Epidermal melanocyte (primary cell): ENCODE measurements at regions not wholly inside any gene's neighbourhood (a gene's known extent, or its start where the extent isn't known, plus 50 kb on each side); places are given as distances from the start of the nearest gene placed in this dataset.
"Not testable (repeated sequence)": the region's sequence is repeated elsewhere in the genome, so short reads cannot be mapped to it uniquely, and the experiment has no call there.

Source experiments
- DNase-seq: peaks from one replicate; pipeline ENCODE4 v3.0.0; 2011; ENCODE audit warnings: low spot score; ENCODE audit not compliant: insufficient read length

DNA sequence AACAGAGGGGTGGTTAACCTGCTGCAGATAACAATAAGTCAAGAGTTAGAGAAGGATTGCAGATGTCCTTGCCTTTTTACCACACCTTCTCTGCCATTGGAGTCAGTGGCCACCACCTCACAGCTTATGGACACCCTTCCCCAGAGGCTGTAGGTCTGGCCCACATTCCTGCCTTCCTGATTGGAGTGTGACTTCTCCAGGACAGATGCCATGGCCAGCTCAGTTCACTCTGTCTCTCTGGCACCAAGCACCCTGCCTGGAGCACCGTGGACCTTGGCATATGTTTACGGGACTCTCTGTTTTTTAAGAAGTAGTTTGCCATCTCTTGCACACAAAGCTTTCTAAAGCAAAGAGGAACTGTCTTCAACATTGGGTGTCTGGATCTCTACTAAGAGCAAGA lies 323.8 kb downstream of the BCL2L11 start:
- not testable (repeated sequence) for DNase-seq

DNA sequence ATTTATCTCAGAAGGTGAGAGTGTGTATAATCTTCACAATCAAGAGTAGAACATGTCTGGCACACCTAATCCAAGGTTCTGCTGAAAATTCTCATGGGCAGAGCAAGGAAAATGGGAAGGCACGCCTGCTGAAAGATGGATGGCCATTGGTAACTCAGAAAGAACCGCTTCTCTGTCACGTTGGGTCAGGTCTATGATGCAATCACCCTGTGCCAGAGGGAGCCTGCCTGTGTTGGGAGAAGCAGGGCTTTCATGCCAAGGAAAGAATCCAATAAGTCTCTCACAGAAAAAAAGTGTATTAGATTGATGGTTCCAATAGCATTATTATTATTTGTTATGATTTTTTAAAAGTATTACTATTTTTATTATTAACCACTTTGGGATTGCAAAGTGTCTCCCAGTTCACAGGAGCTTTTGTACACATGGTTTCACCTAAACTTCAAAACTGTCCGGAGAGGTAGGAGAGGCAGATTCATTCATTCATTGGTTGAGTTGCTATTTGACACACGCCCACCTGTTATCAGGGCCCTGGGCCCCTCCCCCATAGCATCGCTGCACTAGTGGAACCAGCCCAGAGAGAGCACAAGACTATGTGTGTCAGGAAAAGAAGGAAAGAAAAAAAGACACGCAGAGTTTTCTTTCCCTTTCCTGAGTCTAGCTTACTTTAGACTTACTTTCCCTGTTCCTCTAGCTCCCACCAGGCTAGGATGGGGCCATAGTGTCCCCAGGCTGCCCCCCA lies 324.6 kb downstream of the BCL2L11 start:
- not testable (repeated sequence) for DNase-seq

DNA sequence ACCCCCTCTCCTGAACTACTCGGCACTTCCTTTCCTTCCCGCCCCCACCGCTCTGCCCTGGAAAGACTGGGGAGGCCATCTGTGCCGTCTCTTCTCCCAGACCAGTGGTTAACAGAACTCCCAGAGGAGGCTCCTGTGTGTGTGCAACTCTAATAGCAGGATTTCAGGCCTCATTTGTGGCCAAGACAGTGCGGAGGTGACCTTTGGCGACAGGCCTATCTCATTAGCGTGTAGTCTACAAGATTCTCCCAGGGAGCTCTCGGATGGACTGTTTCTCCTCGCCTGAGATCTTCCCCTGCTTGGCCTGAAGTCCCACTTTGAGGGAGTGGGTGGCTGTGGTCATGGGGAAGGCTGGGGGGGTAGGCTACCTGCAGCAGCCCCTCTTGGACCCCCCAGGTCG lies 325.2 kb downstream of the BCL2L11 start:
- DNase-seq = not testable (repeated sequence)

DNA sequence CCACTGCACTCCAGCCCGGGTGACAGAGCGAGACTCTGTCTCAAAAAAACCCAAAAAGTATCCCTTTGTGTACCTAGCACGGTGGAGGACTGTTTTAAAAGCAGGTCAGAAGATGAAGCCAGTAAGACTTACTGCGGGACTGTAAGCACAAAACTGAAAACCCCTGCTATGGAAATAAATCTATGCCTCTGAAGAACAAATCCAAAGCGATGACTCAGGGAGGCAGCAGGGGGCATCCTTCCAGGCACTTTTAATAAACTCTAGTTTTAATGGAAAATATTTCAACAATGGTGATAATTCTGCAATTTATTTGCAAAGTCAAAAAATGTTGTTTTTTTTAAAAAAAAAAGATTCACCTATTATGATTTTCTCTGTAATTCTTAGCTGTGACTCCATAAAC lies 326.8 kb downstream of the BCL2L11 start:
- not testable (repeated sequence) for DNase-seq

DNA sequence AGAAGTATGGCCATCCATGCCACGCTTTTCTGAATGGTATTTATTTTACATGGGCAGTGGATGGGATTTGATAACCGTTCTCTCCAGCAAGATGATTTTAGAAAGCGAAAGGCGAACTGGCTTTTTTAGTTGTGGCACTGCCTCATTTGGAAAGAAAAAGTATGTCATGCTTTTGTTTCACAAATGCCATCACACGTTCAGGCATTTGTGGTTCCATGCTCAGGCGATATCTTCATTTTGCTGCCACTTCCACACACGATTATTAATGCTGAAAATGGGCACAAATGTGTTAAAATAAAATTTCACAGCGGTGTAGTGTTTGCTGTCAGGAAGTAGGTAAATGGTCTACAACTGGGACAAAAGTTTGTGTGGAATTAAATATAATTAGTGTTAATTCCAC lies 328.1 kb downstream of the BCL2L11 start:
- not testable (repeated sequence) for DNase-seq

DNA sequence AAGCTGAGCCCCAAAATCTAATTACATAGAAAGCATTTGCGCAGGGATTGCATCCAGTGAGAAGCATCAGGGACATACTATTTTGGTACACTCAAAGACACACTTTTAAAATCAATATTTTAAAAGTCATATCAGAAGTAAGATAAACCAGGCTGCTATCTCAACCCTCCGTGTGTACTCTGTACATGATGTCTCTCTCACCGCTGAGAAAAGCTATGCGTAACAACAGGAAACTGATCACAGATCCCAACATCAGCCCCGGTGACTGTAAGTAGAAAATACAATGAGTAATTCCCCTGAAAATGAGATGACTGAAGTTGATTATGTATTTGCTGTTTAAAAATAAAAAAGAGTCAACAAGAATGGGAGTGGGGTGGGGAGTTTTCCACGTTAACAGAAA lies 329.8 kb downstream of the BCL2L11 start:
- DNase-seq = not testable (repeated sequence)

DNA sequence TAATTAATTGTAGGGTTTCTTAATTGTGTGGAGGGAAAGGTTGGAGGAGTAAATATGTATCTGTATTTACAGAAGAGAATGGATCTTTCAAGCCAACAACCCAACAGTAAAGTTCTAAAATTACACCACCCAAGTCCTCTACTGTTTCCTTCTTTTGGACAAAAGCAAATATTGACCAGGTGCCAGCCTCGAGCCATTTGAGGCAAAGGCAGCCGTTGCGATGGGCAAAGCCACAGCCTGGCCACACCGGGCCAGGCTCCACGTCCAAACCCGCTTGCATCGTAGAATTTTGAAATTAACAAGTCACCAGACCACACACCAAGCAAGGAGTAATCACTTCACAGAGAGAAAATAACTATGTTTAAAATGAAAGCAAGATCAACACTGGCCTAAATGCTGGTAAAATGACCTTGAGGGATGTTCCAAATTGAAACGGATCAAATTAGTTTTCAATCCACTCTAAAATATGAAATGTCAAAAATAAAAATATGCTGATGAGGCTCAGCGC lies 331.0 kb downstream of the BCL2L11 start:
- not testable (repeated sequence) for DNase-seq

DNA sequence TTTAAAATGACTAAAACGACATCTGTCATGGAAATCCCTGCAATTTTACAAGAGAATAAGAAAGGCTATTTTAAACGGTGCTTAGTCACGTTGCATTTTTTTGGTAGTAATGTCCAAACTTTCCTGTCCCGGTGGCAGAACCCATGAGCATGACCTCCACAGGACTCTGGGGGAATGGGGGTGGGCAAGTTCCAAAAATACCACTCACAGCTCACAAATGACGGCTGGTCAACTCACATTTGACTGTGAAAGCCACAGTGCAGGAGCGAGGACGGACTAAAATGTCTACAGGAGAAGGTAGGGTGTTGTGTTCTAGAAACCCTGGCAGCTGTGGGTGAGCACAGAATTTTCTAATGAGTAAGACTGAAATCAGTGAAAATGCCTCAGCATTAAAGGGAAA lies 331.5 kb downstream of the BCL2L11 start:
- not testable (repeated sequence) for DNase-seq

DNA sequence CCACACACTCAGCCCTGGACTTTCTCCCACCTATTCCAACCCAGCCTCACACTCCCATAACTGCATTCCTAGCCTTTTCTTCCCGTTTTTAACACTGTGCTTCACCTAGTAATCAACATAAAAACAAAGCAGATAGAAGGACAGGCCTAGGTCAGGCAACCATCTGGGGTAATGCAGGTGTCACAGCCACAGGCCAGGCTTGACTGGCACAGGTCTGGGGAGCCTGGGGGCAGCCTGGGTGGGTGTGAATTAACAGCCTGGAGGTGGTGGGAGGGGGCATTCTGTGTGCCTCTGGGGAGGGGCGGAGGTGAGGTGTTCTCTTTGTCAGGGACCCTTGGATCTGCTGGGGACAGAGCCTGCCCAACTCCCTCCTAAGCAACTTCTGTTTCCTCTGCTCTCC lies 332.6 kb downstream of the BCL2L11 start:
- DNase-seq = not testable (repeated sequence)

DNA sequence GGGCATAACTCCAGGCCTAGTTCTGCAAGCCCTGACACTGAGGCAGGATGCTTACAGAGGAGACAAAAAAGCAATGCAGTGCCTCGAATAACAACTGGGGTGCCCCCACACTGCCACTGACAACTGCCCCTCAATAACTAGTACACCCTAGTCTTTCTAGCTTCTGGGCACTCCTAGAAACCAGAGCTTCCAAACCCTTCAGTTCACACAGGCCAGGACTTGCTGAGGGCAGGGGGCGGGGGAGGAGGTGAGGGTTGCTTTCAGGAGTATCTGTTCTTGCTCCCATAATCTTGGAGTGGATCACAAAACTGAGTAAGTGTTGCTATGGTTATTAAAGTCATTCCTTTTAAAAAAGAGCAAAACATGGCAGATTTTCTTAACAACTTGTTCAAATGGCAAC lies 333.1 kb downstream of the BCL2L11 start:
- not testable (repeated sequence) for DNase-seq

DNA sequence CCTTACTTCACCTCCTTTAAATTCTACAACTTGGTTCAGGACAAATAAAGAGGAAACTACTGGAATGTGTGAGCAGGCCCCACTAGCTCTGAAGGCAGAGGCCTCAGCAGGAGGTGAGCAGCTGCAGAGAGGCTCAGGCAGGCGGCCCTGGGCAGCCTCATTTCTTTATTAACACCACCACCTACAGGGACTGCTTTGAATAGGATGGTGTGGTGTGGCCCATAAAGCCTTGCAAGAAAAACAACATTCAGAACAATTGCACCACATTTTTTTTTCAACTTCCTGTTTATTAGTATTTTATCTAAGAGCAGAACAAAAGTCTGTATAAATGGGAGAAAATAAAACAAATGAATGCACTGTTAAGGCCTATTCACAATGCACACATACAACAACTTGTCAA lies 333.7 kb downstream of the BCL2L11 start:
- DNase-seq = not testable (repeated sequence)

DNA sequence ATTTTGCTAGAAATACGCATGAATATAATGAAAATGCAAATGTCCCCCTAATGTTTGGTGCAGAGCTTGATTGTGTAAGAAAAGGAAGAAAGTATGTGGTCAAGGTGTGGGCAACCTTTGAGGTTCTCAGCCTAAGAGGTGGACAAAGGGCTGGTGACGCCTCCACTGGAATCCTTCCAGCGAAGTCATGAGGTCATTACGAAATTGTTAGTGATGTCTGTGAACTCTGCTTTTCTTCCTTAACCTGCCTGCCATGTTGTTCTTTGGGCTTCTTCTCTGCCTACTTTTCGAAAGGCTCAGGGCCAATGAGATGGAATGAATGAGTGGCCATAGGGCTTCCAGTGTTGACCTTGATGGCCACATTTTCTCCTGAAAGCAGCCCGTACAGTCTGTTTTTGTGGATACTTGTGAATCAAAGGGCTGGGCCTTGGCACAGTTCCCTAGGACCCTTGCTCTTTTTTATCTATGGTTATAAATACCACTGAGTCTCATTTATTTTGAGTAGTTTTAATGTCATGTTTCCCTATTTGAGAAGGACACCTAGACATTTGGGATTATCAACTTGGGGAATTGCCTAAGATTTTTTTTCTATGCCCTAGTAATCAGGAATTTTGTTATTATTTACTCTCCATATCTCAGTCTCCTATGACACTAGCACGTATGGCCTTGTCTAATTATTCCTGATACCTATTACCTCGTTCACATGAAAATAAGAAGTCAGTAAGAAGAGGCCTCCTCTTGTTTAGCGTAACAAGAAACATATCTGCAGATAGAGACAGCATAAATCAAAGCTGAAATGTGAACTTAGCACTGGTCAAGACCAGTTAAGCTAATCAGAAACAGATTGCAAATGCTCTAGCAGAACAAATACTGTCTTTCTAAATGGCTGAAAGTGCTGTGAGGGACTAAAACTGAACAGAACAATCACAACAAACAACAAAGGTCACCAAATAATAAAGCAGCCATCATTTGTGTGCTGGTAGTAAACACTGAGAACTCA lies 334.6 kb downstream of the BCL2L11 start:
- DNase-seq = not testable (repeated sequence)

DNA sequence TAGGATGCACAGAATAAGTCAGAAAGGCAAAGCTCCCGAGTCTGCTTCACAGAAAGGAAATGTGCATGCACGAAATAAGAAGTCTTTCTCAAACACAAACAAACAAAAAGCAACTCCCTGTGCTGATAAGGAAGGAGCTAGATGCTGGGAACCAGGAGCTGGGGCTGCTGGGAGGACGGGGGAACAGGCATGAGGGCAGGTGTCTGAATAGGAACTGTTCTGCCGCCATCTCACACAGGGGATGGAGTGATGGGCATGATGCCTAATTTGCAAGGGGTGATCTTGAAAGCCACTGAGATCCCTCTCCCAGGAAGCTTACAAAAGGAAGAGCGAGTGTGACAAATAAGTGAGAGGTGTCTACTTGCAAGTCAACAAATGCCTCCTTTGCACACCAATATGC lies 336.5 kb downstream of the BCL2L11 start:
- DNase-seq = not testable (repeated sequence)

DNA sequence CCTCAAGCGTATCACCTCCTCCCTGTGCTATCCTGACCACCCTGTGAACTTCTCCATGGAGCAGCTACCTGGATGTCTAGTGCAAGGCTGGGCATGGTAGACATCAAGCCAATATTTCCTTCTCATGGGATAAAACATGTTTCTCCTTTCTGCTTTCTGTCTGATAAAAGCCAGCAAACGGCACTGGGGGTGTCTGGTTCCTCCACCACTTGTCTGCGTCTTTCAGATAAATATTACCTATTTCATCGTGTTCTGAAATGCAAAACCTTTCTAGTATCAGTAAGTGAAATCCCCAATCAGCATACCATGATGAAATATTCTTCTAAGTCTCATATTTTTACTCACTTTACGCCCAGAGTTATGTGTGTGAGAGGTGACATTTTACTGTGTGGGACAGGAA lies 340.2 kb downstream of the BCL2L11 start:
- DNase-seq = not testable (repeated sequence)

DNA sequence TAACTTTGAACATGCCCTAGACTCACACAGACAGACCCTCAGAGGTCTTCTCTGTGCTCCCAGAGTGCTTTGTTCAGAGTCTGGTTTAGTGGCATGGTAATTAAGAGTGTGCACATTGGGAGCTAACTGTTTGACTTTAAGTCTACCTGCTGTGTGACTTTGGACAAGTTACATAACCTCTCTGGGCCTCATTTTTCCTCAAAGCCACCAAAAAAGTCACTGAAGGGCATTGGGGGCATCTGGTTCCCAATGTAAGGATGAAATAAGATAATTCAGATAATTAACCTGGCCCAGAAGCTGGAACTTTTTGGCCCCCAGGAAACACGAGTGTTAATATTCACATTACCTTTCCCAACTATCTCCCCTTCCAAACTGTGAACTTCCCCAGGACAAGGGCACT lies 341.1 kb downstream of the BCL2L11 start:
- not testable (repeated sequence) for DNase-seq

DNA sequence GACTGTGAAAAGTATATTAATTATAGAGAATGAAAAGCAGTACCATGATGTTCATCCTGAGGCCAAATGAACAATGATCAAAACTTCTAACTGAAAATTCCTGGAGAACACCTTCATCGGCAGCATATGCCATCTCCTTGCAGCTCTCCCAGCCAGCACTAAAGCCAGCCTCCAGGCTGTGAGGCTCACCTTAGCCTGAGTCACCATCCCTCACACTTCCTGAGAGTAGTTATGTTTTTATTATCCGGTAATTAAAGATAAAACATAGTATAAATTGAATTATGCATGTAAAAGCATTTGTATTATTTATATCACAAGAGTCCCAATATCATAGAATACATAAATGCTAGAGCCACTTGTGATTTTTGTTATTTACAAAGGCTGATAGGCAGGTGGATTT lies 341.9 kb downstream of the BCL2L11 start:
- not testable (repeated sequence) for DNase-seq

DNA sequence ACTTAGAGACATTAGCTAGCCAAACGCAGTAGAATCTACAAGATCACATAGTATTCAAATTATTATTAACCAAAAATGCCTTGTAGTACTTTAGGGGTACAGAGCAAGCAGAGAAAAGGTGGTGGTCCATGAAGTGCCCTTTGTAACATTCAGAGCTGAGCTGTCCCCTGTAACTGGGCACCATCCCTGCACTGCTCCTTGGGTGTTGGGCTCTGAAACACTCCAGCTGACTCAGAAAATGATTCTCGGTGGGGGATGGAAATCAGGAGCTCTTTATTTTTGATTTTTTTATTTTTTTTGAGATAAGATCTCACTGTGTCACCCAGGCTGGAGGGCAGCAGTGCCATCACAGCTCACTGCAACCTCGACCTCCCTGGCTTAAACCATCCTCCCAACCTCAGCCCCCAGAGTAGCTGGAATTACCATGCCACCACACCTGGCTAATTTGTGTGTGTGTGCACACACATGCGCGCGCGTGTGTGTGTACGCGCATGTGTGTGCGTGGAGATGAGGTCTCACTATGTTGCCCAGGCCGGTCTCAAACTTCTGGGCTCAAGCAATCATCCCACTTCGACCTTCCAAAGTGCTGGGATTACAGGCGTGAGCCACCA lies 342.6 kb downstream of the BCL2L11 start:
- not testable (repeated sequence) for DNase-seq

DNA sequence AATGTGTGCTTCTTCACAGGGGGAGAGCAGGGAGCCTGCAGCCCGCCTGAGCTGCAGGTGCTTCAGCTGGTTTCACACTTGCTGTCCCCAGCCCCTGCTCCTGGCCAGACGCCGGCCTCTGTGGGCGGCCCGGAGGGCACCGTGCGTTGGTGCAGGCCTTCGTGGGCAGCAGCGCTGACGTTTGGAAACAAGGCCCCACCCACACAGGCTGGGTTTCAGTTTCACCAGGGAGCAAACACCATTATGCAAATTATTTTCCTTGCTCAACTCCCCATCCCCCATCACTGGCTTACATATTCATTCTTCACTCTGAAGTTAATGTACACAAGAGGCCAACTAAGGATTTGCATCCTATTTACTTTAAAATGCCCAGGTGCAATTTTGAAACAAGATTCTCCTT lies 343.2 kb downstream of the BCL2L11 start:
- not testable (repeated sequence) for DNase-seq

DNA sequence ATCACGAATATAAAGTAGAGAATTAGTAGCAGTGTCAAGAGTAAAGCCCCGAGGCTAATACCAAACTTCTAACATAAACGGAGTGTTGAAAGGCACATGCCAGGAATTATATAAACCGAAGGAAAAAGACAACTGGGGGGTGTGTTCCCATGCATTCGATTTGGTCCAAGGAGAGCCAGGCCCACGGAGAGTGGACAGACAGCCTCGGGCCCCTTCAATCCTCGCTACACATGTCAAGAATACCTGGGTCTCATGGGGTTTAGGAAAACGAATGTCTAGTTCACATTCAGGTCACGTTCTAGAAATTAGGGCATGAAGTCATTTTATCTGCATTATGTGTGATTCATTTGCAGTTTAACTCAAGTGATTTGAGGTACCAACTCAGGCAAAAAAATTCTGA lies 343.7 kb downstream of the BCL2L11 start:
- not testable (repeated sequence) for DNase-seq

DNA sequence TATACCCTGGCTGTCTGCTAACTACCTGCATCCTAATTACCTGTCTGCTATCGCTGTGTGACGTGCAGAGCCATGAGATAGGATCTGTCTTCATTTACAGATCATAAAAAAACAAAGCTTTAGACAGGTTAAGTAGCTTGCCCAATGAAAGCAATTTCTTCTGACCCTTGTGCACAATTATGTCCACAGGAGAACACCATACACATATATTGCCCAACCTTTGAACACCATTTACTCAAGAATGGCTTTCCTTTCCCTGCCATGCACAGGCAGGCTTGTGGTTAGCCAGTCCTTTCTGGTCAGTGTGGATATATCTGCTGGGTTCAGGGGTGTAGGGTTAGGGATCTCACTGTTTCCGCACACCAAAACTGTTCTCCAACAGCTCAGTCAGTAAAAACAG lies 344.8 kb downstream of the BCL2L11 start:
- not testable (repeated sequence) for DNase-seq

DNA sequence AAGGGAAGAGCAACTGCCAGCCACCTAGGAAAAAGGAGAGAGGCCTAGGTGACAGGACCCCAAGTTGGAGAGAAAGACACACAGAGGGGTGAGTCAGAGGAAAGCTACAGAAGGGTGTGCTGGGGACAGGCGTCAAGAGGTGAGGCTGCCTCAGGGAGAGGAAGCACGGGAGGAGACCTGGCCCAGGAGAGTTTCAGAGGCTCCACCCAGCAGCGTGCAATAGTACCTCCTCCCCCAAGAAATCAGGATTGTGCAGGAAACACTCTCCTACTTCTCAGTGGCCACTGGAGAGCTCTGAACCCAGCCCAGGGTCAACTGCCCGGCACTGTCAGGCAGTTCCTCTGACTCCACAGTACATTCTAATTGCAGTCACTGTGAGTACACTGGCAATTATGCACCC lies 346.0 kb downstream of the BCL2L11 start:
- DNase-seq = not testable (repeated sequence)
